HG02870 (cell line): ENCODE measurements at regions not wholly inside any gene's neighbourhood (a gene's known extent, or its start where the extent isn't known, plus 50 kb on each side); places are given as distances from the start of the nearest gene placed in this dataset.

Experiments used
- ATAC-seq: cut with Tn5 transposase; IDR thresholded peaks from one replicate; pipeline ENCODE4 v1.9.1; 2021; ENCODE audit warnings: mild to moderate bottlenecking, moderate library complexity; ENCODE audit not compliant: unreplicated experiment

DNA sequence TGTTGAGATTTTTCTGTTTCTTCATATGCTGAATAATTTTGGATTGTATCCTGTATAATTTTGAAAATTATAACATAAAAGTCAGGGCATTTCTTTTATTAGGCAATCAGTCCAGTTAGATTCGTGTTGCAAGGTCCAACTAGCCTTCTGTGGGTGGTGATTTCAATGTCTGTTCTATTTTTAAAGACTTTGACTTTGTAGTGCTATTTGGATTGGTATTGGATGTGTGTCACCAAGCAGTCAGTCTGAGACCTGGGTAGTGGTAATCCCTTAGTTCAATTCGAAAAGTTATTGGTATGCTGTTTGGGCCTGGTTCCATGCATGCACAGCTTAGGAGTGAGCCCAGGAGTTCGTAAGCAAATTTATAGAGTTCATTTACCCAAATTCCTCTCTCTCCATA is 82.2 kb downstream of the EPDR1 start:
- no peak for ATAC-seq

DNA sequence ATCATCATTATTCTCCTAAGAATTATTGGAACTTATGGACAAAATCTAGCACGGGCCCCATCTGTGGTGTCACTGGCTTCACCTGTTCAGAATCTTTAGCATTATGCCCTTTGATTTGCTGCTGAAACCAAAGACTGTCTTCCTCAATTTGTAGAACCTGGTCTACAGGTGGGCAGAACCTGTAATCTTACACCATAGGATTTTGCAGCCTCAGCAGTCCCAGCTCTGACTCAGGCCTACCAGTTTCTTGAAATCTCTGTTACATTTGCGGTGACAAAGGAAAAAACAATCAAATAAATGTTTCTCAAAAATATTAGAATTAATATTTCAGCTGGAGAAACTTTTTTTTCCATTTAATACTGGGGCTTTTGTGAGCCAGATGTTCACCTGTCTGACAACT is 86.1 kb downstream of the EPDR1 start:
- ATAC-seq, result no peak

DNA sequence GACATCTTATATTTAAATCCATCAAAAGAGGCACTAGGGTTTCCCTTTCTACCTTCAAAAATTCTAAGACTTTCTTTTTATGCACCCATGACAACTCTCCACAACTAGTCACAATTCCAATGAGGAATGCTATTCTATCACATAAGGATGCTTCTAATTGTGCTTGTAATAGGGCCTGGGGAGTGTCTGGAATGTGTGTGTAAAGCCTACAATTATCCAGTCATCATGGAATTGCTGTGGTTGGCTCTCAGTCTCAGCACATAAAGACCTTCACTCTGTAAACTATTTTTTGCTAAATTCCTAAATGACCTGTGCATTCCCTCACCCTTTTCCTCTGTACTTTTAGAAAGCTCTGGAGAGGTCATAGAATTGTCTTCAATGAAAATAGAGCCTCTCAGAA is 86.7 kb downstream of the EPDR1 start:
- ATAC-seq, result no peak

DNA sequence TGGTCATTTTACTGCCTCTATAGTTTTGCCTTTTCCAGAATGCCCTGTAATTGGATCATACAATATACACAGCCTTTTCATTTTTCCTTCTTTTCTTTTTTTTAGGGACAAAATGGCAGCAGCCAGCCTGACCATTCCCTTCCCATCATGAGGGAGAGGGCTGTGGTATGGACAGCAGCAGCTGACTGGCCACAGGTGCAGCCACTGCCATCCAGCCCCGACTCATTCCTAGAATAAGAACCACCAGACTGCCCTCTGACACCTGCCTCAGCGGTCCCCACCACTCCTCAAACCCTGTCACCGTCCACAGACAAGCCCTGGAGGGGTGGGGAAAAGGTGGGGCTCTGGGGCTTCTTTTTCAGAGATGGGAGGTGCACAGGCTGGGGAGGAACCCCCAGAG is 92.8 kb downstream of the EPDR1 start:
- no peak for ATAC-seq

DNA sequence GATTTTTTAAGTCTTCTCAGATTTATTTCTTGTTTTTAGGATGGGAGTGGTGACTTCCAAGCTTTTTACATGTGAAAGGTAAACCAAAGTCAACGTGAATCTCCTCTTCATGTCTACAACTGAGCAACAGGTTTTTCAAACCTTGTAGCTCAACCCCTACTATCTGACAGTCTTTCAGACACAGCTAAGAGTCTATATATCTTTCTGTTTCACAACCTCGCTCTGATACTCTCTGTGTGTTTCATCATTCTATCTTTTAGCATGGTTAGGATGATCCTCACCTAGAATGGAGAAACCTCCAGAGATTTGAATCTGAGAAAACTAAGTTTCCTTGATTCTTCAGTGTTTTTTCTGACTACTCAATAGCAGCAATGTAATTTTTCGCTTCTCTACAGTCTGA is 96.1 kb downstream of the EPDR1 start:
- no peak for ATAC-seq

DNA sequence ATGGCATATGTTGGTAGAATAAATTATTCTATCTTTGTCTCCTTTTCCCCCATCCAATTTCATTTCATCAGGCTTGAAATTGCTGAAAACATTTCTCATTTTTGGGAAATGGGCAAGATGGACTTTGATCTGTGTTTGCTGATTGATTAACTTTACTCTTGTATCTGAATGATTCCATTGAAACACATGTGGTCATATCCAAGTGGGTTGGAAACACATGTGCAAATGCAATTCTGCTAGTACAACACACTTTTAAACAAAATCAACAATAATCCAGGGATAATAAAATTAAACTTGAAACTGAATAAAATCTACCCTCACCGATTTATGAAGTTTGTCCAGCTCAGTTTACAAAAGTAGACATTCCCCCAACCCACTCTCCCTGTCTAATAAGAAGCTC is 96.9 kb downstream of the EPDR1 start:
- no peak for ATAC-seq

DNA sequence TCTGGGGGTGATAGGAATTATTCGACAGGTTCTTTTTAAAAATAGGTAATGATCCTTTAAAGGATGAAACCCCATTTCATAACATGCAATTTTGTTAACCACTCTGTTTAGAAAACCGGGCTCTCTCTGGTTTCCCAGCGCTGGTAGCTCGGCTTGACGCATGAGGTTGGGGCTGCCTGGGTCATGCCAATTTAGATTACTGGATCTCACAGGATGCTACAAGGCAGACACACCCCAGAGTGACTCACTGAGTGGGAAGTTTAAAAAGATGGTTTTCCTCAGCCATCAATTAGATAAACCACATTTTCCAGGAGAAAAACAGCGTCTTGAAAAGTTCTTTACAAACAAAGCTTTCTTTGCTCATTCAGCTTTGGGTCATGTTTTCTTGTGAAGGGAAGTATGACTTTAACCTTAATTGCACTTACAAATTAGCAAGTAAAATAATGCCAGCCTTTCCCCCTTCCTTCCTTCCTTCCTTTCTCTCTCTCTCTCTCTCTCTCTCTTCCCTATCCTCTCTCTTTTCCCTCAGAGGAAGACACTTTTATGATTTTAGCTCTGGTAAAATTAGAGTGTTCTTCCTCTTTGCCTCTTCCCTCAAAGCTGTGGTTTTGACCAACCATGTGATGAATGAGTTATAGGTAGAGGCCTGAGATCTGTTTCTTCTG is 99.8 kb downstream of the EPDR1 start:
- ATAC-seq, result no peak

DNA sequence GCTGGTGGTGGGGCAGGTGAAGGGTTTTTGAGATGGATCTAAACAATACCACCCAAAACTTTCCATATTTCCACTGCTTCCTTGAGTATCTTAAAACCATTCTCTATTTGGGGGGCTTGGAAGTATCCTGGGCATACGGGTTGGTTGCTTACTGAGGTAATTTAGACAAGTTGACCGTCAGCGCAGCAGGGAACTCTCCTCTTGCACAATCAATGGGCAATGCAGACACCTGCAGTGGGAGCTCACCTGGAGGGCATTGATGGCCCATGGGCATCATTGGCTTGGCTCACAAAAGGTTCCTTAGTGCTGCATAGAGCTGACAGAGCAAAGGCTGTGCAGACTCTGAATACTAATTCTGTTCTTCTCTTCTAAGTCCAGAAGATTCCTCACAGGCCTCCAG is 101.5 kb downstream of the EPDR1 start:
- no peak for ATAC-seq

DNA sequence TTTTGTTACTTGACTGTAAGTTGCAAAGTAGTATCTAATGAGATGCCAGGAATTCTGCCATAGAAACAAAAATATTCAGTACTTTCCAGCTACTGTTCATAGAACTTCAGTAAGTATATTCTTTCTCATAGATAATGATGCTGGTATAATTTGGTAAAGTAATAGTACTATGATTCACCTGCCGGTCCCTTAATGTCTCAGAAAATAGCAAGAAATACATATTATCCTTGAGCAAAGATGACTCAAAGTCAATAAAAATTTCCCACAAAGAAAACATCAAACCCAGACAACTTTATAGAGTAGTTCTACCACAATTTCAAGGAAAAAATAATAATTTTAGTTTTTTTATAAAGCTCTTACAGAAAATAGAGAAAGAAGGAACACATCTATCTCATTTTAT is 105.4 kb downstream of the EPDR1 start:
- ATAC-seq, result no peak

DNA sequence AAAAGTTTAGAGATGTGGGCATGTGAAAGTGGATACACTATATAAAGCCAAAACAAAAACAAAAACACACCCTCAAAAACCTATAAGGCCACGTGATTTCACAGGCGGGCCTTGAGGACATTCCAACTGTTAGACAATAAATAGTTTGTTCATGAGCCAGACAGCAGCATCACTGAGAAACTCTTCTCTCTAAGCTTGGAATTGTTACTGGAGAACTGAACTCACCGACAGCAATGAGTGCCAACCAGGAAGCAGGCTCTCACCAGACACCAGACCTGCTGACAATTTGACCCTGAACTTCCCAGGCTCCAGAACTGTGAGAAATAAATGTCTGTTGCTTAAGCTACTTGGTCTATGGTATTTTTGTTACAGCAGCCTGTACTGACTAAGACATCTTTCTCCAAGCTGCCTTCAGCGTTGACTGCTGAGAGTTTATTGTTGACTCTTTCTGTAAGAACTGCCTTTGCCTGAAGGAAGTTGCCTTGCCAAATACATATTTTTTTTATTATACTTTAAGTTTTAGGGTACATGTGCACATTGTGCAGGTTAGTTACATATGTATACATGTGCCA is 107.5 kb downstream of the EPDR1 start:
- ATAC-seq, result no peak

DNA sequence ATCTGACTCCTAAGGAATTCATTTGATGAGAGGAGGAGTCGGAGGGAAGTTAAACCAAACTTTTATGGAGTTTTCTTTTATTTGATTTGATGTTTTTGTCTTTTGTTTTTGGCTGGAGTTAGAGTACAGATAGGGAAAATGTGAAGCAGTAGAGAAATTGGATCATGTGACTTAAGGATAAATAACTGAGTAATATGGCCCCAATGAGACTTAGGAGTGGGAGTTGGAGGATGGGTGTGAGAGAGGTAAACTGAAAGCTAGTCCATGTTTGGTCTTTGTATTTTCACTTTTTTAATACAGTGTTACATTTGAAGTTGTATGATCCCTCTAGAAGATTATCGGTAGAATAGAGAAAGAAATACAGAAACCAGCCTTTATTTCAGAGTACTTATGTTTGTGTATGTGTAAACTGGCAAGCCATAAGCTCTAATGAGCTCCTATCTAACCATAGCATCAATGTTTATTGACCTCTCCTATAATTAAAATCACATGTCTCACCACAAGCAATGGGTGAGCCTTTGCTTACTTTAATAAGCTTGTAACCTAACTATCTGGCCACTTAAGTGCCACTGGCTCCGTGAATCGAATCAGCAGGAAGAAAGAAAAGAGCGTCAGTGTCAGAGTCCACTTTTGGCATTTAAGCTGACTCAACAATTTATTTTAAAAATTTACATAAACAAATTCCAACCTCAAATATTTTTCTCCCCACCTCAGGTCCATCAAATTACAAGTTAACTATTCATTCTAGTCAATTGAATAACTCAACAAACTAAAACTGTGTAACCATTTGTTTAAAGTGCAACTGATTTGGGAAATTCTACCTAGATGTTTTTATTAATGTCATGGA is 113.8 kb downstream of the EPDR1 start:
- ATAC-seq, result no peak

DNA sequence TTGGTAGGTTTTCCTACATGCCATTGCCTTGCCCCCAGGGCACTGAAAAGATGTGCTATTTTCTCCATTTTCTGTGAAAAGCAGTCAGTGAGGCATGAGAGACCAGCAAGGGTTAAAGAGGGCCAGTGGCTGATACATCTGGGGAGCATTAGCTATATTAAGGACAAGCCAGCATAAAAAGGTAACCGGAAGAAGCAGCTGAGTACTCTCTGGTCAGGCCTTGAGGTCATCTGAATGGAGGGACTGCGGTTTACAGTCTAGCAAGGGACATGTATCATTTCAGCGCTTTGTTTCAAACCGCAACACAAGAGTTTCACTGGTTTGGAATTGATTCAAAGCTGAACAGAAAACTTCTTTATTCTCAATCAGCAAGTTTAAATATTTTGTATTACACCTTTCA is 120.4 kb downstream of the EPDR1 start:
- no peak for ATAC-seq

DNA sequence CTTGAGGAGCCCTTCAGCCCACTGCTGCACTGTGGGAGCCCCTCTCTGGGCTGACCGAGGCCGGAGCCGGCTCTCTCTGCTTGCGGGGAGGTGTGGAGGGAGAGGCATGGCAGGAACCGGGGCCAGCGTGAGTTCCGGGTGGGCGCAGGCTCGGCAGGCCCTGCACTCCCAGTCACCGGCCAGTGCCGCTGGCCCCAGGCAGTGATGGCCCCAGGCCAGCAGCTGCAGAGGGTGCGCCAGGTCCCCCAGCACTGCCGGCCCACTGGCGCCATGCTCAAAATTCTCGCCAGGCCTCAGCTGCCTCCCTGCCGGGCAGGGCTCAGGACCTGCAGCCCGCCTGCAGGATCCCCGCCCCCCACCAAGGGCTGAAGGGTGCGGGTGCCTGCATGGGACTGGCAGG is 128.4 kb upstream of the STARD3NL start:
- no peak for ATAC-seq

DNA sequence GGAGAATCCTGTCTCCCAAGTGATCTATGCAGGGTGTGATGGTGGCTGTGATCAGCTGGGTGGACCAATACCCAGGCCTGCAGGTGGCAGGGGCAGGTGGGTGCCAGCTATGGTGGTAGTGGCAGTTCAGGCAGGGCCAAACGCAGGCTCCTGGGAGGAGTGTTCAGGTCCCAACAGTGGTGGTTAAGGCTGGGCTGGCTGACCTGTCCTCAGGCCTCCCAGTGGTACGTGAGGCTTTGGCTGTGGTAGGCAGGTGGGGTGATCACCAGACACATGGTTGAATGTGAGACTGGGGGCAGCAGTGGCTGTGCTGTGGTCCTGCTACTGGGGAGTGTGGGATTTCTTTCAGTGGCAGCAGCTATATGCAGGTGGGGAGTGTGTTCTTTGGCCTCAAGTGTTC is 126.7 kb upstream of the STARD3NL start:
- ATAC-seq, result no peak

DNA sequence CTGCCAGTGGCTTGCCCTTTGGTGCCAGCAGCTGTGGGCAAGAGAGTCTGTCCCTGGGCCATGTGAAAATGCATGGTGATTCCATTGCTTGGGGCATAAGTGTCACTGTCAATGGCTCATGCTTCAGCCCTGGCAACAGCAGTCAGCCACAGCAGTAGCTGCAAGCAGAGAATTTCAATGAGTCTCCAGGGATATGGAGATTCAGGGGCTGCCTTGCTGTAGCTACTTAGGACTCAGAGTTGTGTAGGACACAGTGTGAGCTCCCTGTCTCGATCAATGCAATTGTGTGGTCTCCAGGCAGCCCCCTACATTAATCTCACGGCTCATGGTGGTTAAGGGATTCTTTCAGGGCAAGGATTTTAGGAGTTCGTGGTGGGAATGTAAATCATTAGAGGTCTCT is 126.3 kb upstream of the STARD3NL start:
- ATAC-seq, result no peak

DNA sequence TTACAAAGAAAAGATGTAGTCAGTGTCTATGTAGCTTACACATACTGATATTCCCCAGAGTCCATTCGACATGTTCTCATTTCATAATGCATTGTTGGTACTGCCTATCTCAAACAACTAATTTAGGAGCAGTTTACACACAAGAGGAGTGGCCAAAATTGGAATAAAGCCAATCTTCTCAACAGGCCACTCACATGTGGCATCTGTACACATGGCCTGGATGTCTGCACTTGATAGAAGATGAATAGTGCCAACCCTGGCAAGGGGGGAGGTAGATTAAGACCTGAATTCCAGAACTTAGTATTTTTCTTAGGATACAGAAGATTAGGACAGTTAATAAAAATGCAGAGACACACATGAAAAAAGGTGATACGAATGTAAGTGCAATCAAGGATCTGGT is 125.3 kb upstream of the STARD3NL start:
- no peak for ATAC-seq

DNA sequence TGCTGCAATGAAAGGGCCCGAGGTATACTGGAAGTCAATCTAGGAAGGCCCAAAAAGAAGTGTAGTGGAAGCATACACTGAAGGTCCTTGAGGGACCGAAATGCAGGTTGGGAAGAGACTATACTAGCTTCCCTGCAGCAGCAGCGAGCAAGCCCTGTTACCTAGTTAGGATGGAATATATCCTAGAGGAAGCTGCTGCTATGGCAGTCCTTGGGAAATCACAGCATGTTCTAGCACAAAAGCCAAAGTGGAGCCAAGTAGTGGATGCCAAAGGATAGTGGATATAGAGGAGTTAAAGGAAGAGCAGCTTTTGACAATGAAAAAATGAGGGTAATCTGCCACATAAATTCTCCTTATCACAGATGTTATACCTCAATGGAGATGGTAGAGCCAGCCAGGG is 123.8 kb upstream of the STARD3NL start:
- no peak for ATAC-seq

DNA sequence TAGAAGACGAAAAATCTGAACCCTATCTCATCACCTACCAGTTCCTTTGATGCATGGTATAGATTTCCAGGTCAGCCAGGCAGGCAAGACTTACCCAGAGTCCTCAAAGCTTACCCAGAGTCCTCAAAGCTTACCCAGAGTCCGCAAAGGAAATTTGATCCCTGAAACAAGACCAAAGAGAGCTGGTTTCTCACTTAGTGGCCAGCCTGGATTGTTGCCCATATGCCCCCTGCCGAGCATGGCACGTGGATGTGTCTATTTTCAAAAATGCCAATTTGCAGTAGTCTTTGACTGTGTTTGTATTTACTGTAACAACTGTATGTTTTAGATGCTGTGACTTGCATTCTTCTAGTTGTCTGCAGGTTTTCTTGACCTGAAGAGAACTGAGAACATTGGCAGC is 120.2 kb upstream of the STARD3NL start:
- ATAC-seq, result no peak

DNA sequence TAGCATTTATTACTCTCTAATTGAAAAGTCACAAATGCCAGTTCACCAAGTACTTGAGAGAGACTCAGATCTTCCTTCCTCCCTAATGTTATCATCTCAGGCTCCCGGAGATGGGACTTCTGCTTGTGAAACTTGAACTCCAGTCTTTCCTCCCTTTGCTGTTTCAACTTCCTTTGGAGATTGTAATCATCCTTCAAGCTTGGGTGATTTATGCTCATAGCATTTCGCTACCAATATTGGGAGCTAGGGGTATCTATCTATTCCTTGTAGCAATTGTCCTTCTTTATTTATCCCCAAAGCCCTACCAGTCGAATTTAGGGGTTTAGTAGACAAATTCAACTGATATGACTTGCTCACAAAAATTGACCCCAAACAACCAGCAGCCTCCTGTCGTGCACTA is 117.9 kb upstream of the STARD3NL start:
- no peak for ATAC-seq

DNA sequence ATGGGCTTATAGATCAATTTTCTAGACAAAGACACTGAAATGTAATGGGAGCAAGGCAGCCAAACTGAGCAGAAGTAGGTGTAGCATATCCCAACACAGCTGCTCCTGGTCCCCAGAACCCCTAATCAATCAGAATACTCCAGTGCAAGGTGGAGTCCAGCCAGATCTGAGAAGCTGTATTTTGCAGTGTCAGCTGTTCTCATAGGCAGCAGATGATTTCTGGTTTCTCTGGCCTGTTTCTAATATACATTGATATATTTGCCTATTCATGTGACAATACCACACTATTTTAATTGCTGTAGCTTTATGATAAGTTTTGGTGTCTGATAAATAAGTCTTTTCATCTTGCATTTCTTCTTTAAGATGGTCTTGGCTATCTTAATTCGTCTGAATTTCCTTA is 117.4 kb upstream of the STARD3NL start:
- no peak for ATAC-seq

DNA sequence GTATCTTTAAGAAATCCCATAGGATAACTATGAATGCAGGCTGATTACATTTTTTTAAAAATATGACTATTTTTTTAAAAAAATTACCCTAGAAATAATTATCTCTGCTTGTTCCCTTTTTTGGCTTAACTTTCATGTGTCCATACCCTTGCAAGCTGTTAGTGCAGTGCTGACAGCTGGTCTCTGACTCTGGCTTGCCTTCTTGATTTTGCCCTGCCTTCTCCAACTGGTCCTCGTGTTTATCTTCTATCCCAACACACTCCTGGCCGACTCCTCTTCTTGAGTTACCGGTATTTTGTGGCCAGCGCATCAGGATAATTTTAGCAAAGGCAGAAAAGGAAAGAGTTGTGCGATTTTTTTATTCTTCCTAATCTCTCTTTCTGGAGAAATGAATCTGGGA is 111.7 kb upstream of the STARD3NL start:
- no peak for ATAC-seq

DNA sequence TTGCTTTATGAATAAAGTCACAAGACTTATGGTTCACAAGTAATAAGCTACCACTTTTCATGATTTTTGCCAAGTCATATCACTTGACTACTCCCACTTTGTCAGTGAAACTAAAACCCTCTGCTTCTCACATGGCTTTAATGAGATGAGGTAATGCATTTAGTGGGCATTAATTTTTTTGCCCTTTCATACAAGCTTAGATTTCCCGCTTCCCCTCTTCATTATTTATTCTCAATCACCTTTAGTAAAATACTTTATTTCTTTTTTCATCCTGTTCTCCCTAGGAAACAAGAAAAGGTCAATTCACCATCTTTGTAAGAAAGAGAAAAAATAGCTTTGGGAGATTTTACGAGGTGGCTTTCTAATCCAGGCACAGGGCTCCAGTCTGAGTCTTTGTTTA is 109.6 kb upstream of the STARD3NL start:
- ATAC-seq, result no peak
